GM12878 (cell line): ENCODE measurements at regions not wholly inside any gene's neighbourhood (a gene's known extent, or its start where the extent isn't known, plus 50 kb on each side); places are given as distances from the start of the nearest gene placed in this dataset.

Experiments
- ASH2L ChIP-seq: fragments of 300-600, 200-600 bp; sonication (generic); IDR thresholded peaks from 2 replicates; pipeline ENCODE4 v1.6.1; 2017; ENCODE audit warnings: low read depth, mild to moderate bottlenecking, borderline replicate concordance
- BACH1 ChIP-seq: fragments of 450-650 bp; IDR thresholded peaks from 2 replicates; pipeline ENCODE4 v1.6.1; 2017; ENCODE audit warnings: mild to moderate bottlenecking, borderline replicate concordance
- CBFB ChIP-seq: IDR thresholded peaks from 2 replicates; pipeline ENCODE4 v1.6.1; 2016; ENCODE audit warnings: antibody characterized with exemption, low read depth
- CBX5 ChIP-seq: sonication (generic); IDR thresholded peaks from 2 replicates; pipeline ENCODE4 v1.6.1; 2016; ENCODE audit warnings: low read depth, moderate library complexity, mild to moderate bottlenecking, inconsistent platforms
- DPF2 ChIP-seq: fragments of 450-650 bp; IDR thresholded peaks from 2 replicates; pipeline ENCODE4 v1.6.1; 2017; ENCODE audit warnings: mild to moderate bottlenecking
- E2F8 ChIP-seq: fragments of 450-650 bp; IDR thresholded peaks from 2 replicates; pipeline ENCODE4 v1.6.1; 2018; ENCODE audit warnings: mild to moderate bottlenecking, low read depth, moderate library complexity; ENCODE audit not compliant: partially characterized antibody
- EZH2 ChIP-seq: IDR thresholded peaks from 2 replicates; pipeline ENCODE4 v1.6.1; 2012; ENCODE audit warnings: low read depth, mild to moderate bottlenecking, control low read depth, inconsistent platforms, low read length, borderline replicate concordance; ENCODE audit not compliant: control insufficient read depth
- FOXM1 ChIP-seq: IDR thresholded peaks from 2 replicates; pipeline ENCODE4 v1.6.1; 2012; ENCODE audit warnings: low read depth, mild to moderate bottlenecking, inconsistent platforms, low read length, moderate library complexity
- GATAD2B ChIP-seq: fragments of 450-650 bp; conservative IDR thresholded peaks from 2 replicates; pipeline ENCODE4 v1.6.1; 2017; ENCODE audit warnings: low read depth, mild to moderate bottlenecking, moderate library complexity
- HCFC1 ChIP-seq: fragments of 150-350 bp; IDR thresholded peaks from 2 replicates; pipeline ENCODE4 v1.6.1; 2014; ENCODE audit warnings: low read length
- IKZF2 ChIP-seq, 2 experiments: fragments of 450-650 bp; IDR thresholded peaks; 2 replicates each; pipeline ENCODE4 v1.6.1; 2017; ENCODE audit warnings: mild to moderate bottlenecking in 2 of 2, moderate library complexity in 2 of 2
- MEF2B ChIP-seq: fragments of 450-650 bp; IDR thresholded peaks from 2 replicates; pipeline ENCODE4 v1.6.1; 2018; ENCODE audit warnings: mild to moderate bottlenecking, moderate library complexity; ENCODE audit not compliant: partially characterized antibody, poor library complexity, severe bottlenecking
- MYB ChIP-seq: fragments of 150-350 bp; IDR thresholded peaks from 2 replicates; pipeline ENCODE4 v1.6.1; 2014; ENCODE audit warnings: mild to moderate bottlenecking, low read depth, low read length, borderline replicate concordance
- MYC ChIP-seq: IDR thresholded peaks from 2 replicates; pipeline ENCODE4 v1.6.1; 2011; ENCODE audit warnings: mild to moderate bottlenecking, low read length, moderate library complexity, inconsistent platforms; ENCODE audit not compliant: insufficient read depth, insufficient replicate concordance, insufficient read length, severe bottlenecking
- NFYB ChIP-seq: IDR thresholded peaks from 2 replicates; pipeline ENCODE4 v1.6.1; 2011; ENCODE audit warnings: low read depth, mild to moderate bottlenecking, low read length, improper control_type of control experiment, moderate library complexity; ENCODE audit not compliant: insufficient read depth
- PAX5 ChIP-seq: IDR thresholded peaks from 2 replicates; pipeline ENCODE4 v1.6.1; 2011; ENCODE audit warnings: low read depth, low read length, borderline replicate concordance
- POU2F2 ChIP-seq: IDR thresholded peaks from 3 replicates; pipeline ENCODE4 v1.6.1; 2011; ENCODE audit warnings: low read depth, mild to moderate bottlenecking, low read length, borderline replicate concordance
- RB1 ChIP-seq: fragments of 450-650 bp; formaldehyde crosslinking; IDR thresholded peaks from 2 replicates; pipeline ENCODE4 v1.6.1; 2017; ENCODE audit warnings: mild to moderate bottlenecking, borderline replicate concordance
- RBBP5 ChIP-seq: fragments of 200-600 bp; sonication (generic); conservative IDR thresholded peaks from 2 replicates; pipeline ENCODE4 v1.6.1; 2016
- REST ChIP-seq: IDR thresholded peaks from 2 replicates; pipeline ENCODE4 v1.6.1; 2012; ENCODE audit warnings: mild to moderate bottlenecking, low read depth, low read length
- RUNX3 ChIP-seq: IDR thresholded peaks from 2 replicates; pipeline ENCODE4 v1.6.1; 2012; ENCODE audit warnings: low read length, inconsistent platforms
- SIX5 ChIP-seq: IDR thresholded peaks from 2 replicates; pipeline ENCODE4 v1.6.1; 2011; ENCODE audit warnings: mild to moderate bottlenecking, low read depth, low read length, moderate library complexity; ENCODE audit not compliant: severe bottlenecking
- SMC3 ChIP-seq: IDR thresholded peaks from 2 replicates; pipeline ENCODE4 v1.6.1; 2011; ENCODE audit warnings: low read length, improper control_type of control experiment, borderline replicate concordance
- TCF7 ChIP-seq: IDR thresholded peaks from 2 replicates; pipeline ENCODE4 v1.6.1; 2014; ENCODE audit warnings: antibody characterized with exemption, borderline replicate concordance
- USF1 ChIP-seq: IDR thresholded peaks from 2 replicates; pipeline ENCODE4 v1.6.1; 2011; ENCODE audit warnings: borderline replicate concordance, low read depth, mild to moderate bottlenecking, moderate library complexity, mixed read lengths, low read length; ENCODE audit not compliant: insufficient read depth; ENCODE audit errors: extremely low read length

- TF ChIP-seq BACH1 (no peak), SIX5 (no peak), IKZF2 (IDR thresholded peaks at IDR 0.05) (peak; percentile 62 to 67; a peak in 3 of 4 replicates), HCFC1 (no peak), TCF7 (peak; percentile 98), PAX5 (no peak), USF1 (no peak), GATAD2B (no peak), DPF2 (peak; percentile 94), RUNX3 (peak; percentile 96), ASH2L (no peak), RBBP5 (no peak), REST (no peak), EZH2 (no peak), MYB (no peak), FOXM1 (peak; percentile 61; the same call in 1 of the 2 replicates), CBFB (peak; percentile 58; the same call in 1 of the 2 replicates), RB1 (no peak), NFYB (peak; percentile 57; the same call in 1 of the 2 replicates), E2F8 (no peak), MYC (no peak), POU2F2 (no peak), MEF2B (peak; percentile 21), SMC3 (no peak), CBX5 (no peak)
Observed at GRCh38 chr9:99335280-99335679, 113.2 kb downstream of the SEC61B start (continued).
